Left renal cortex interstitium (tissue), 4 donors: ENCODE measurements at regions not wholly inside any gene's neighbourhood (a gene's known extent, or its start where the extent isn't known, plus 50 kb on each side); places are given as distances from the start of the nearest gene placed in this dataset.
"Not testable (repeated sequence)": the region's sequence is repeated elsewhere in the genome, so short reads cannot be mapped to it uniquely, and the experiment has no call there.

Experiments used
- DNase-seq, 4 donors: peaks; one replicate each; pipeline ENCODE4 v3.0.0-alpha.2; 2013; ENCODE audit warnings: low read depth in 4 of 4, low spot score in 2 of 4, missing footprints in 1 of 4

GRCh38 chr5:135776457-135776856, 58.0 kb upstream of the SLC25A48 start:
- DNase-seq, result no peak

- DNase-seq, result no peak
Measured at GRCh38 chr5:135761746-135762145, 72.7 kb upstream of the SLC25A48 start.

GRCh38 chr5:135759149-135759784, 75.2 kb upstream of the SLC25A48 start:
- DNase-seq, result no peak

GRCh38 chr5:135753990-135754389, 80.5 kb upstream of the SLC25A48 start:
- no peak for DNase-seq

- no peak for DNase-seq
Measured at GRCh38 chr5:135750506-135750905, 84.0 kb upstream of the SLC25A48 start.

GRCh38 chr5:135747824-135748223, 86.6 kb upstream of the SLC25A48 start:
- DNase-seq, result no peak

- DNase-seq, result no peak
Measured at GRCh38 chr5:135745897-135746500, 88.5 kb upstream of the SLC25A48 start.

GRCh38 chr5:135743705-135744411, 90.6 kb upstream of the SLC25A48 start:
- DNase-seq, result peak; percentile 47 to 76 (median 70)

- DNase-seq, result peak in 3 of 4 donors; percentile 20 to 45 (median 27)
Measured at GRCh38 chr5:135743181-135743580, 91.3 kb upstream of the SLC25A48 start.

- DNase-seq, result not testable (repeated sequence)
Measured at GRCh38 chr5:135742240-135742639, 92.2 kb upstream of the SLC25A48 start.

GRCh38 chr5:135741040-135741439, 93.4 kb upstream of the SLC25A48 start:
- DNase-seq, result no peak

- DNase-seq, result no peak
Measured at GRCh38 chr5:135740475-135740874, 94.0 kb upstream of the SLC25A48 start.

- DNase-seq, result no peak
Measured at GRCh38 chr5:135739383-135739981, 95.0 kb upstream of the SLC25A48 start.

- no peak for DNase-seq
Measured at GRCh38 chr5:135738564-135738875, 95.9 kb upstream of the SLC25A48 start.

- DNase-seq, result no peak
Measured at GRCh38 chr5:135737701-135738563, 96.5 kb upstream of the SLC25A48 start.

- DNase-seq, result not testable (repeated sequence)
Measured at GRCh38 chr5:135736952-135737351, 97.5 kb upstream of the SLC25A48 start.

GRCh38 chr5:135735831-135736230, 98.6 kb upstream of the SLC25A48 start:
- DNase-seq, result no peak

GRCh38 chr5:135734956-135735355, 99.5 kb upstream of the SLC25A48 start:
- DNase-seq, result not testable (repeated sequence)

GRCh38 chr5:135731034-135731433, 103.4 kb upstream of the SLC25A48 start:
- not testable (repeated sequence) for DNase-seq

- not testable (repeated sequence) for DNase-seq
Measured at GRCh38 chr5:135730161-135730560, 104.3 kb upstream of the SLC25A48 start.

- DNase-seq, result no peak
Measured at GRCh38 chr5:135729321-135729786, 105.1 kb upstream of the SLC25A48 start.
